Thyroid gland (tissue), 4 donors: ENCODE measurements at regions not wholly inside any gene's neighbourhood (a gene's known extent, or its start where the extent isn't known, plus 50 kb on each side); places are given as distances from the start of the nearest gene placed in this dataset.

Experiments
- POLR2A ChIP-seq, 2 donors: fragments of 450-650 bp; IDR thresholded peaks; one replicate each; pipeline ENCODE4 v1.6.1; 2017; ENCODE audit warnings: antibody characterized with exemption in 2 of 2, mild to moderate bottlenecking in 2 of 2, moderate library complexity in 1 of 2
- TF ChIP-seq, protein P1 (sequence below), 6 experiments: fragments of 200-600 bp in 3 of 6; fragments of 450-650 bp in 3 of 6; sonication (generic) in 3 of 6; IDR thresholded peaks; one replicate each; pipeline ENCODE4 v1.5.1; 2016 to 2019; ENCODE audit warnings: antibody characterized with exemption in 6 of 6, mild to moderate bottlenecking in 2 of 6, inconsistent platforms in 1 of 6, moderate library complexity in 1 of 6

DNA sequence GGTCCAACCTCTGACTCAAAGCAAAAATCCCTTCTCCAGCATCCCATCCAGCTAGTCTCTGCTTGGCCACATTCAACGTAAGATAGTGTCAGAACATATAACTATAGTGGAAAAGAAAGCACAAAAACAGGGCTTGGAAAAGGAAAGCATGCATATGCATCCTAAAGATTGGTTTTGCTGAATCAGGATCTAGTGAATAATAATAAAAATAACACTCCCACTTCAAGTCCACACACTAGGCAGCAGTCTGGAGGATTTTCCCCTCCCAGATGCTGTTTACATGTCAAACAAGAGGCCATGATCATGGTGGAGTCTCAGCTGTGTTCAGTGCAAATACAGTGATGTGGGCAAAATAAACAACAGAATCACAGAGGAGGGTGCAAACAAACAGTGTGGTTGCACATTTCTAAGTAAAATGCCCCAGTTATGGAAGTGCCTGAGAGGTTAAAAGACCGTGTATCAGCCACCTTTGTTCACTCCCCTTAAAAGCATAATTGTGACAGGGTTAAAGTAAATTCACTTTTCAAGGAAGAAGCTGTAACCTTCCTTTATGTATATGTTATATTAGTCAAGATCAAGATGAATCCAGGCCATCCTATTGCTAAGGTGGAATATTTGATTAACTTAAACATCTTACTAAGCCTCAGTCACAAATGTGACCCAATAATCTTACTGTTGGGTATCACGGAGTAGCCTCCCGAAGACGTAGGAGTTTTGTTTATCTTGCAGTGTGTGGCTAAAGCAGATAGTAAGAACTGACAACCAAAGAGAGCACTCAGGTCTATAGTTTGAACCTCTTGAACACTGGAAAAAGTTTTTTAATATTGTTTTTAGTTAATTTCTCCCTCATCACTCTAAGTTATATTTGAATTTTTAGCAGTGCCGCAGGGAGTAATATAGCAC is 424.5 kb downstream of the SOX2 start:
- TF ChIP-seq, protein P1, sequence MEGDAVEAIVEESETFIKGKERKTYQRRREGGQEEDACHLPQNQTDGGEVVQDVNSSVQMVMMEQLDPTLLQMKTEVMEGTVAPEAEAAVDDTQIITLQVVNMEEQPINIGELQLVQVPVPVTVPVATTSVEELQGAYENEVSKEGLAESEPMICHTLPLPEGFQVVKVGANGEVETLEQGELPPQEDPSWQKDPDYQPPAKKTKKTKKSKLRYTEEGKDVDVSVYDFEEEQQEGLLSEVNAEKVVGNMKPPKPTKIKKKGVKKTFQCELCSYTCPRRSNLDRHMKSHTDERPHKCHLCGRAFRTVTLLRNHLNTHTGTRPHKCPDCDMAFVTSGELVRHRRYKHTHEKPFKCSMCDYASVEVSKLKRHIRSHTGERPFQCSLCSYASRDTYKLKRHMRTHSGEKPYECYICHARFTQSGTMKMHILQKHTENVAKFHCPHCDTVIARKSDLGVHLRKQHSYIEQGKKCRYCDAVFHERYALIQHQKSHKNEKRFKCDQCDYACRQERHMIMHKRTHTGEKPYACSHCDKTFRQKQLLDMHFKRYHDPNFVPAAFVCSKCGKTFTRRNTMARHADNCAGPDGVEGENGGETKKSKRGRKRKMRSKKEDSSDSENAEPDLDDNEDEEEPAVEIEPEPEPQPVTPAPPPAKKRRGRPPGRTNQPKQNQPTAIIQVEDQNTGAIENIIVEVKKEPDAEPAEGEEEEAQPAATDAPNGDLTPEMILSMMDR (IDR thresholded peaks at IDR 0.05): no peak
- TF ChIP-seq POLR2A (IDR thresholded peaks at IDR 0.05): no peak
